Adrenal gland (tissue), 5 donors: ENCODE measurements at regions not wholly inside any gene's neighbourhood (a gene's known extent, or its start where the extent isn't known, plus 50 kb on each side); places are given as distances from the start of the nearest gene placed in this dataset.

Source experiments
- POLR2A ChIP-seq, 2 donors: fragments of 450-650 bp; IDR thresholded peaks; one replicate each; pipeline ENCODE4 v1.6.1; 2017; ENCODE audit warnings: antibody characterized with exemption in 2 of 2, mild to moderate bottlenecking in 2 of 2, moderate library complexity in 1 of 2
- TF ChIP-seq, protein P1 (sequence below), 6 experiments: fragments of 450-650 bp in 4 of 6; fragments of 200-600 bp in 2 of 6; sonication (generic) in 1 of 6; IDR thresholded peaks; 1 replicate in 5 of 6; 2 replicates in 1 of 6; pipeline versions ENCODE4 v1.5.1 to v1.8.0; 2016 to 2021; ENCODE audit warnings: antibody characterized with exemption in 6 of 6, mild to moderate bottlenecking in 2 of 6, moderate library complexity in 1 of 6
- donor health status: DM: no; HTN: no; CAD: no.

DNA sequence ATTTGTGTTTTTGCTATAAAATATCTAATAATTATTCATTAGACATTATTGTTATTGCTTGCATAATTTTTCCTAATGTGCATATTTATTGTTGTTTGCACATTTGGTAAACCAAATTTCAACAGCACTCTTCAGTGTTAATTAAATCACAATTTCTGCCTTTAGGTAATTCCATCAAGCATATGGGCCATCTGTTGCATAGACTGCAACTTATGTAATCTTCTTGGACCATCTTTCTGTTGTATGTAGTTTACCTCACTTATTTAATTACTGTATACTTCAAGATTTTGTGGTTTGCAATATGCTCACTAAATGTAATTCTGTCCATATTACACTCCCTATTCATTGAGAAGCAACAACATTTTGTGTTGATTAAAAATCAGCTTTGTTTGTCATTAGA is 1360.1 kb downstream of the REEP3 start:
- TF ChIP-seq, protein P1, sequence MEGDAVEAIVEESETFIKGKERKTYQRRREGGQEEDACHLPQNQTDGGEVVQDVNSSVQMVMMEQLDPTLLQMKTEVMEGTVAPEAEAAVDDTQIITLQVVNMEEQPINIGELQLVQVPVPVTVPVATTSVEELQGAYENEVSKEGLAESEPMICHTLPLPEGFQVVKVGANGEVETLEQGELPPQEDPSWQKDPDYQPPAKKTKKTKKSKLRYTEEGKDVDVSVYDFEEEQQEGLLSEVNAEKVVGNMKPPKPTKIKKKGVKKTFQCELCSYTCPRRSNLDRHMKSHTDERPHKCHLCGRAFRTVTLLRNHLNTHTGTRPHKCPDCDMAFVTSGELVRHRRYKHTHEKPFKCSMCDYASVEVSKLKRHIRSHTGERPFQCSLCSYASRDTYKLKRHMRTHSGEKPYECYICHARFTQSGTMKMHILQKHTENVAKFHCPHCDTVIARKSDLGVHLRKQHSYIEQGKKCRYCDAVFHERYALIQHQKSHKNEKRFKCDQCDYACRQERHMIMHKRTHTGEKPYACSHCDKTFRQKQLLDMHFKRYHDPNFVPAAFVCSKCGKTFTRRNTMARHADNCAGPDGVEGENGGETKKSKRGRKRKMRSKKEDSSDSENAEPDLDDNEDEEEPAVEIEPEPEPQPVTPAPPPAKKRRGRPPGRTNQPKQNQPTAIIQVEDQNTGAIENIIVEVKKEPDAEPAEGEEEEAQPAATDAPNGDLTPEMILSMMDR (IDR thresholded peaks at IDR 0.05): no peak
- TF ChIP-seq POLR2A (IDR thresholded peaks at IDR 0.05): no peak
